HG03045 (cell line): ENCODE measurements at regions not wholly inside any gene's neighbourhood (a gene's known extent, or its start where the extent isn't known, plus 50 kb on each side); places are given as distances from the start of the nearest gene placed in this dataset.

Source experiments
- ATAC-seq: cut with Tn5 transposase; IDR thresholded peaks from one replicate; pipeline ENCODE4 v1.9.1; 2021; ENCODE audit warnings: mild to moderate bottlenecking, moderate library complexity; ENCODE audit not compliant: unreplicated experiment

- no peak for ATAC-seq
These were observed 221.6 kb upstream of the EMCN start for GRCh38 chr4:100739426-100739825.

DNA sequence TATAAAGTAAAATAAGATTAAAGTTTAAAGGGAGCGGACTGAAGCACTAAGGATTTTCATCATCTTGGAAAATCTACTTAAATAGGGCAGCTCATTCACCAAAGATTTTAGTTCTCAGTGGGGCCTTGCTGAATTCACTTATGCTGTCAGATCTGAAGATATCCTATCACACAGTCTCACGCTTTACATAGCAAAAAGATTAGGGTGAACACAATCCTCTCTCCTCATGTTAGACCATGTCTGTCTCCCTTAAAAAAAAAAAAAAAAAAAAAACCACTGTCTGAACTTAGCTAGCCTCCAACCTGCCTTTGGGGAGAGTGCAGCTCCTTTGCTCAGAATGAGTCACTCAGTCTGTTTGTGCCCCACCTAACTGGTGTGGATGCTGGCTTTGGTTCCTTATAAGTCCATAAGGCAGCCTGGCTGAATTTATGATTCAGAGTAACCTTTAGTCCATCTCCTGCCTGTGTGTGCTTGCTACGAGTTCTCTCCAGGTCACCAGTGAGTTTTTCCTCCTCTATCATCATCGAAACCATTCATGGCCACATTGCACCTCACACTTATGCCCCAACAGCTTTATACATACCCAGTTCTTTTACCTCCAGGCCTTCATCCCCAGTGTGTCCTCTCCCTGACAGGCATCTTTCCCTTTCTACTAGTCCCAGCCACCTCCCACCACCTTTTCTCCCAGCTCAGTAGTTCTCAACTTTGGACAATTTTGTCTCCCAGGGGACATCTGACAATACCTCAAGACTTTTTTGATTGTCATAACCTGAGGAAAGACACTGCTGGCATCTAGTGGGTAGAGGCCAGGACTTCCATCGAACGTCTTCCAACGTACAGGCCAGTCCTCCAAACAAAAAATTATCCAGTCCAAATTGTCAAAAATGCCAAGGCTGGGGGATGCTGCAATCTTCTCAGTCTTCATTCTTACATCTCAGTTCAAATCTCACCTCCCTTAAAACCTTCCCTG, 220.7 kb upstream of the EMCN start:
- ATAC-seq, result no peak

DNA sequence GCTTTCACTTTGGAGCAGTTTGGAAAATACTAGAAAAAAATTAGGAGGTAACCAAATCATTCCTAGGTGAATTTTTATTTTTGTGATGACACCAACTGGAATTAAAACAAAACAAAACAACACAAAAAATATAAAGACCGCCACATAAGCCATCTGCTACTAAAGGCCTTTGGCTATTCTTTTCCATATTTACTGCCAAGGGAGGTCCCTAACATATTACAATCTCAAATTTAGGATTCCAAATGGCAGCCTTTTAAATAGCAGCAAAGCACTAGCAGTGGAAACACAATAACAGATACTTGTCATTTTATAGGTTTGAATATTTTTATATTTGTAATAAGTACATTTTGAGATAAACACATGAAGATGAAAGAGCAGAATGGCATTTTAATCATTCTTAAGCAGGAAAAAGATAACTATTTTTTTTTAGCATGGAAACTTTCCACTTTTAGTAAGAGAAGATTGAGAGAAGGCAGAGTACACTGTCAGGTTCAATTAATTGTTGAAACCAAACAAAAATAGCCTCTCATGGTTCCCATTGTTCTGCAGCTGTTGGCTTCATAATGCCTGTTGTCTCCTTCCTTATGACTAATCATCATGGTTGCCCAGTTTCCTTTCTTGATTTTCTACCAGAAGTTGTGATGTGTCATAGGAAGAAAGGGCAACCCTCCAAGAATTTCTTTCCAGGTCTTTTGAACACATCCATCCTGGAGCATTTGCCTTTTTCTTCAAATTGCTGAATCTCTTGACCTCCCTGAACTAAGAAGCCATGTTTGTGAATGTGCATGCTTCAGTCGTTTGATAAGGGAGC, 219.0 kb upstream of the EMCN start:
- ATAC-seq, result no peak

GRCh38 chr4:100728861-100729260, 211.0 kb upstream of the EMCN start:
- no peak for ATAC-seq

DNA sequence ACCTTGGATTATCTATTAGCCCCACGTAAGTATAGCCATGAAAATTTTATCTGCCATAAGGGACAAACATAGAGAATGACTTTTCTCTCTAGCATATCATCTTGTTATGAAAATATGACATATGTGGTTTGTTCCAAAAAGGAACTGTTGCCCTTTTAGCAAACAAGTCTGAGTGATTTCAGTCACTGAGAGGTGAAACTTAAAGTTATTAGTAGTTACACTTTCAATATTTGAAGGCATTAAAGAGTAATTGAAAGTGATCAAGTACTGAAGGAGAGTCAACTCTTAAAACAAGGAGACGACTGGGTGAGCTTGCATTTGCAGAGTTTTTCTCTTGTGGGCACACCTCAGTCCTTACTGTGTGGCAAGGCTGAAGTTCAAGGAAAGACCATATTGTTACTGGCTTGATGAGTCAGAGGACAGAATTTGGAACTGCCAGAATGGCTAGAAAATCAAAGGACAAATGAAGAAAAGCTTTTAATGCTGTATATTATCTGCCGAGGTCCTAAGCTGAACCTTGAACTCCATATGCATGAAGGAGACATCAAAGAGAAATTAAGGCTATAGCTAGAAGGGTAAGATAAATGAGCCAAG, 205.1 kb upstream of the EMCN start:
- ATAC-seq, result peak; percentile 72

DNA sequence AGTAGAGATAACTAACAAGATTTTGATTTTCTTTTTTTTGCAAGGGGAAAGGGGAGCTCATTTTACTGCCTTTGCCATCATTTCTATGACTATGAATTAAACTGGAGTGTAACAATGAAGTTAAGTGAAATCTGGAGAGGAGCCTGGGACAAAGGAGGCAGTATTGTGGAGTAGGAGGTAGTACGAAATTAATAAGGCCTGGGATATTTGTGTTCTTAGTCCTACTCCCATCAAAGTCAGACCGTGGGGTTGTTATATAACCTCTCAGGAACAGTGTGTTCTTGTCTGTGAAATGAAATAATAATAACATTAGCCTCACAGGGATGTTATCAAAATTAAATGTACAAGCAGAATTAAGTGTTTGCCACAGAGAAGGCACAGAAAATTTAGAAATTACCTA, 204.3 kb upstream of the EMCN start:
- ATAC-seq, result no peak

DNA sequence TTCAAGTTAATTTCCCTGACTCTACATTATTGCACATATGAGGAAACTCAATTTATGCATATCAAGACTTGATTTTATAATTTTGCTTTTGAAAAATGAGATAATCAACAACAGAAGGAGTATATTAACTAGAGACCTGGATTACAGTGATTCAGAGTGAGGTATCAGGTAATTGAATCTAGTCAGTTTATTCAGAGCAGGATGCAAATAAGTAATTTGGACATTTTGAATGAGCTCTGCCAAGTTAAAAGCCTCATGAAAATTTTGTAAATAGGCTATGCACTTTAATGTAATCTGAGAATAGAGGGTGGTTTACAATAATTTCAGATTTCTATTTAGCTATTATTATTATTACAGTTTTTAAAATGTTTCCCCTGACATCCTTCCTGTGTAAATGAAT, 203.7 kb upstream of the EMCN start:
- ATAC-seq, result no peak

GRCh38 chr4:100721077-100721476, 203.3 kb upstream of the EMCN start:
- no peak for ATAC-seq

DNA sequence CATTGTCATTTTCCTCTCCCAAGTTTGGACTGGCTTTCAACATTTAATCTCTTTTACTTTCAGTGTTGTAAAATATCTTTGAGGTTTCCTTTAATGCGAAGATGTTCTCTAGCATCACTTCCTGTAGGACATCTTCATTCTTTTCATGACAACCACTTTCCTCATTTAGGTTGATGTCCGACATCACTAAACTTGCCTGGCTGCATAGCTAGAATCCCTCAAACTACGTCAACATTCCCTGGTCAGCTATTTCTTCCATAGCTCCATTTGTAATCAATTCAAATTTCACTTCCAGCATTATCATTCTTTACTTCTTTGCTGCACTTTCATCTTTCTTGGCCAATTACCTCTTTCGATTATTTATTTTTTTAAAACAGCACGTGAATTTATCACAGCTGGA, 198.6 kb upstream of the EMCN start:
- ATAC-seq, result no peak

DNA sequence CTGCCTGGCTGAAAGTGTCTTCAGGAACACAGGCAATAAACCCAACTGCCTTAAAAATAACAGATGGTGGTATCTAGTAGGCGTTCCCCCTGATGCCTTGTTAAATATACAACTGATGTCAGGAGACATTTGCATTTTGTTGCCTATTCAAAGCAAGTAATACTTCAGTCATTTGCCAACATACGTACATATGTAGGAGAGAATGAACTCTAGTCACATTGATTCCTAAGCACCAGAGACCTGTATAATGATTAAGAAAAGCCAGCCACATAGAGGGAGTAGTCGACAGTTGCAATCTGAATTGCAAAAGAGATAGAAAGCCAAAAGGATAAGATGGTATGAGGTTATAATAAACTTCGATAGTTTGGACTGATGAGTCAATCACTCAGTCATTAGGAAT, 191.0 kb upstream of the EMCN start:
- no peak for ATAC-seq

- no peak for ATAC-seq
These were observed 190.0 kb upstream of the EMCN start for GRCh38 chr4:100707786-100708185.

DNA sequence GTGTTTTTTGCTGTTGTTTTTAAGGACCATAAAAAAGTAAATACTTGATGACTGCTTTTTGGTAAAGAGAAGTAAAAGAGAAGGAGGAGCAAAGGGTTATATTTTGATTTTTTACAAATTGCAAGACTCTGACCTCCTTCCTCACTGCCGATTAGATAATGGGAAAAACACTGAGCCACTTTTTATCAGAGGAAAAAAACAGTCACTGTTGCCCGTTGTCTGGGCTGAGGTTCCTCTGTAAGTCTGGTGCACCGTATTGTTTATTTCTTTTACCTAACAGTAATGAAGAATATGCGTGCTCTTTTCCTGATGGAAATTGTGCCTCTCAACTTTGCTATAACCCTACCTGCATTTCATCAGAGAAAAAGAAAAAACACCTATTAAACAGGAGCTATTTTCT, 178.7 kb upstream of the EMCN start:
- ATAC-seq, result no peak

DNA sequence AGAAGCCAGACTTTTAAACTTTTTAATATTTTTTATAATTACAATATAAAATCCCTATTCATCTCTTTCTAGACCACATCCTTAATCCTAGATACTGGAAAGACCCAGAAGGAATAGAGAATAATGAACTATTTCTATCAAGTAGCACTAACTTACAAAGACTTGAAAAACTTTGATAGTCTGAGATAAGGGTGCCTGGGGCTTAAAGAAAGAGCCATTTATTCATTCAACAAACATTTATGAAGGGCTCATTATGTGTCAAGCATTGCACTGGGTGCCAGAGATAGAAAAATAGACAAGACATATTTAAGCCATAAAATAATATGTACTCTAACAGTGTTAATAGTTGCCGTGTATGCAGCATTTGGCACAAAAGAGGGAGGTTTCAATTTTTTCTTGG, 178.0 kb upstream of the EMCN start:
- ATAC-seq, result no peak

- ATAC-seq, result no peak
These were observed 177.3 kb upstream of the EMCN start for GRCh38 chr4:100695039-100695654.

DNA sequence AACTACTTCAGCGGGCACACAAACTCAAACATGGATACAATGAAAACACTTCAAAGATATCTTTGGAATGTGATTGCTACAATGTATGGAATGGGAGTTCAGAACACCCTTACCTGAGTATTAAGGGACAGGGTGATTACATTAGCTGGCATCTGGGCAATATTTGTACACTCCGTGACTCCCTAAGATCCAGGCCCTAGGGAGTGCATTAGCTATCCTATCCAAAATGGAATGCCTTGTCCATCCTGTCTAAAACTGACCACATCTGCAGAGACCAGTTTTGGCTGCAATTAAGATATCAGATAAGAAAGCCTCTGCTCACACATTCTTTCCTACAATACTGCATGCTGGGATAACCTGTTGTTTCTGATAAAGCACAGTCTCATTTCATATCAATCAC, 176.6 kb upstream of the EMCN start:
- ATAC-seq, result no peak

DNA sequence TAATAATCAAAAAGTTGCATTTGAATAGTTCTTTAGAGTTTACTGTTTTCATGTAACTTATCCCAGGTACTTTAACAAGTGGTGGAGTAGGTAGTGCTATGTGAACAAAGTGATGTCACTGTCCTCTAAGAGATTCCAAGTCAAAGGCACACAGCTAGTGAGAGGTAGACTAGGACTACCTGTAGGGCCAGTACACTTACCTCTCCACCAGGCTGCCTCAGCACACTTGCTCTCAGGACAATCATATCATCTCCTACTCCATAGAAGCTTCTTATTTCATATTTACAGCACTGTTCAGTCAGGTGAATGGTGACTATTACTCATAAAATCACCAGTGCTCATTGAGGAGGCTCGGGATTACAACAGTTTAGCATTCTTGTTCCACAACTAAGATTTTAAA, 173.0 kb upstream of the EMCN start:
- no peak for ATAC-seq

DNA sequence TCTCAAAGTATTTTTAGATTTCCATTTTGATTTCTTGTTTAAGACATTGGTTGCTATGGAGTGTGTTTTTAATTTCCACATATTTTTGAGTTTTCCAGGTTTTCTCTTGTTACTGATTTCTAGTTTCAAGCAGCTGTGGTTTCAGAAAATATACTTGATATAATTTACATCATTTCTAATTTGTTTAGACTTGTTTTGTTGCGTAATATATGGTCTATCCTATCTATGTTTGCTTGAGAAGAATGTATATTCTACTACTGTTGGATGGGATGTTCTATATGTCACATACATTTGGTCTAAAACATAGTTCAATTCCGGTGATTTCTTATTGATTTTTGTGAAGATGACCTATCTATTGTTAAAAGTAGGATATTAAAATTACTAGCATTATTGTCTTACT, 170.5 kb upstream of the EMCN start:
- no peak for ATAC-seq

DNA sequence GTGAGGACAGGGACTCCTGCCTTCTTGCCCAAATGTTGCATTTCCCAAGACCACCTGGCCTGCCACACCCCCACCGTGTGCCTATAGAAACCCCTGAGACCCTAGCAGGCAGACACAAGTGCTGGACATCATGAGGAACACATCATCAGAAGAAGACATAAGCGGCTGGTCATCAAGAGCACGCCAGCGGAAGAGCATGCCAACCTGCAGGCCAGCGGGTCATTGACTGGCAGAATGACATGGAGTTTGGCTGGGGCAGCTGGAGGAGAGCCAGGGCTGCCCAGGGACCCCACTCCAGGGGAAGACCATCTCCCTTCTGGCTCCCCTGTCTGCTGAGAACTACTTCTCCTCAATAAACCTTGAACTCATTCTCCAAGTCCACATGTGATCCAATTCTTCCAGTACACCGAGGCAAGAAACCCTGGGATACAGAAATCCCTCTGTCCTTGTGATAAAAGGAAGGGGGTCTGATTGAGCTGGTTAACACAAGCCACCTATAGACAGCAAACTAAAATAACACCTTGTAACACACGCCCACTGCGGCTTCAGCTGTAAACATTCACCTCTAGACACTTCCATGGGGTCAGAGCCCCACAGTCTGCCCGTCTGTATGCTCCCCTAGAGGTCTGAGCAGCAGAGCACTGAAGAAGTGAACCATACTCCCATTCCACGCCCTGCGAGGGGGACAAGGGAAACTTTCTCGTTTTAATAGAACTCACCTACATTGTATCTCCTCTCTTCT, 164.8 kb upstream of the EMCN start:
- no peak for ATAC-seq

- ATAC-seq, result no peak
These were observed 163.5 kb upstream of the EMCN start for GRCh38 chr4:100681289-100681688.

GRCh38 chr4:100679926-100680325, 162.1 kb upstream of the EMCN start:
- ATAC-seq, result no peak

GRCh38 chr4:100674976-100675375, 157.2 kb upstream of the EMCN start:
- ATAC-seq, result no peak
